C4-2B (cell line): ENCODE measurements at regions not wholly inside any gene's neighbourhood (a gene's known extent, or its start where the extent isn't known, plus 50 kb on each side); places are given as distances from the start of the nearest gene placed in this dataset.
"Not testable (repeated sequence)": the region's sequence is repeated elsewhere in the genome, so short reads cannot be mapped to it uniquely, and the experiment has no call there.

ENCODE experiments used
- CTCF ChIP-seq: fragments of 450-650 bp; conservative IDR thresholded peaks from 2 replicates; pipeline ENCODE4 v1.5.1; 2017; ENCODE audit warnings: mild to moderate bottlenecking
- ZFX ChIP-seq: fragments of 450-650 bp; IDR thresholded peaks from 2 replicates; pipeline ENCODE4 v1.6.1; 2017

DNA sequence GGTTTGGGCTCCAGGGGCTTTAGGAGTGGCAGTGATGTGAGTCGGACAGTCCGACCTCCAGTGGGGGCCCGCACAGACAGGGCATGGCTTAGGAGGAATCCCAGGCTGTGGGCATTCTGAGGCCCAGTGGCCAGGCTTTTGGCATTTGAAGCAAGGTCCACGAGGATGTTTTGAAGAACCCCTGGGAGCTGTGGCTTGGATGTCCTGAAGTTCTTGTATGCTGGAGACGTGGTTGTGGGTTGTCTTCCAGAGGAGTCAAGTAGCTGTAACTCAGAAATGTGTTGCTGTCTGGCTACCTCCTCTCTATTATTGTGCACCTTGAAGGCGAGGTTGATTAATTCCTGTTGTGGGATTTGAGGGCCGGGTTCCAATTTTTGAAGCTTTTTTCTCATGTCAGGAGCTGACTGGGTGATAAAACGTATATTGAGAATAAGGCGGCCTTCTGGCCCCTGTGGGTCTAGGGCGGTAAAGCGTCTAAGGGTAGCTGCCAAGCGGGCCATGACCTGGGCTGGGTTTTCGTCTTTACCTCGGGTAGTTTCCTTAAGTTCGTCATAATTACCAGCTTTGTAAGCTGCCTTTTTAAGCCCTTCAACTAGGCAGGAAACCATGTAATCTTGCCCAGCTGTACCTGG lies 67.3 kb upstream of the EZR start:
- not testable (repeated sequence) for TF ChIP-seq CTCF, ZFX
